ENCODE measurements at regions not wholly inside any gene's neighbourhood (a gene's known extent, or its start where the extent isn't known, plus 50 kb on each side); places are given as distances from the start of the nearest gene placed in this dataset.

DNA sequence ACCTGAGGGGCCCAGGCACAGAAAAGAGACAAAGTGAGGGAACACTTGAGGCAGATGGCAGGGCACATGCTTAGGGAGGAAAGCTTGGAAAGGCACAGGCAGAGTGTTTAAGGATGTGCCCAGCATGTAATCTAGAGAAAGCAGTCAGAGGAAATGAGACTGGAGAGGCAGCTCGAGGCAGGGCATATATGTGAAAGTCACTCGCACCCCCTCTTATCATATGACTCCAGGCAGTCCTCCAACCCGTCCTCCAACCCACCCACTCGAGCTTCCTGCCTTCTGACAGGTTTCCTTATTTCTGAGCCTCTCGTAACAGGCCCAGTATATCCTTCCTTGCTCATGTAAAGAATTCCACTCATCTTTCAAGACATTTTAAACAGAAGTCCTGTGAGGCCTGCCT lies 294.0 kb downstream of the SOX2 start:
- TF ChIP-seq, protein P1, sequence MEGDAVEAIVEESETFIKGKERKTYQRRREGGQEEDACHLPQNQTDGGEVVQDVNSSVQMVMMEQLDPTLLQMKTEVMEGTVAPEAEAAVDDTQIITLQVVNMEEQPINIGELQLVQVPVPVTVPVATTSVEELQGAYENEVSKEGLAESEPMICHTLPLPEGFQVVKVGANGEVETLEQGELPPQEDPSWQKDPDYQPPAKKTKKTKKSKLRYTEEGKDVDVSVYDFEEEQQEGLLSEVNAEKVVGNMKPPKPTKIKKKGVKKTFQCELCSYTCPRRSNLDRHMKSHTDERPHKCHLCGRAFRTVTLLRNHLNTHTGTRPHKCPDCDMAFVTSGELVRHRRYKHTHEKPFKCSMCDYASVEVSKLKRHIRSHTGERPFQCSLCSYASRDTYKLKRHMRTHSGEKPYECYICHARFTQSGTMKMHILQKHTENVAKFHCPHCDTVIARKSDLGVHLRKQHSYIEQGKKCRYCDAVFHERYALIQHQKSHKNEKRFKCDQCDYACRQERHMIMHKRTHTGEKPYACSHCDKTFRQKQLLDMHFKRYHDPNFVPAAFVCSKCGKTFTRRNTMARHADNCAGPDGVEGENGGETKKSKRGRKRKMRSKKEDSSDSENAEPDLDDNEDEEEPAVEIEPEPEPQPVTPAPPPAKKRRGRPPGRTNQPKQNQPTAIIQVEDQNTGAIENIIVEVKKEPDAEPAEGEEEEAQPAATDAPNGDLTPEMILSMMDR (IDR thresholded peaks at IDR 0.05) = no peak
- Mint-ChIP-seq H3K4me3 (ENCODE audit: unreplicated experiment) (no peak overlapping the region), H3K9me3 (ENCODE audit: unreplicated experiment) (no peaks in the 10 kb centered on the region), H3K36me3 (ENCODE audit: unreplicated experiment) (no peaks in the 10 kb centered on the region), H3K27ac (ENCODE audit: unreplicated experiment) (no peak overlapping the region), H3K4me1 (ENCODE audit: unreplicated experiment) (no peaks in the 10 kb centered on the region), H3K27me3 (ENCODE audit: unreplicated experiment) (peaks cover 8% of the 10 kb centered on the region)
- no peak for DNase-seq (ENCODE audit: extremely low spot score, unreplicated experiment)

DNA sequence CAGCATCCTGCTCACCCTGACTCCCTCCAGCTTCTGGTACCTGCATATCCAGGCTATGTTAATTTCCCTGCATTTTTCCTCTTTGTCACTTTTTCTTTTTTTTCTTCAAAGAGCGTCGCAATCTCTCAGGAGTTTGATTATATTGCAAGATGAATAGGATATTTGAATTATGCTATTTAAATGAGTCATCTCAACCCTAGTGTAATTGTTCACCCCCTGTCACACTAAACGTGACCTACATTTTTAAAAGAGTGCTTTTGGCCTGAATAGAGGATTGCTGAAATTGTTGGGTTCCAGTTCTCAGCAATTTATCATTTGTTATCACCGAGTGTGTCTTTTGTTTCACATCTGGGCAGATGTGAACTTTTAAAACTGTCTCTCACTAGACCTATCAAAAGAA lies 294.7 kb downstream of the SOX2 start:
- TF ChIP-seq, protein P1 (IDR thresholded peaks at IDR 0.05) = no peak
- Mint-ChIP-seq H3K36me3 (ENCODE audit: unreplicated experiment) (no peaks in the 10 kb centered on the region), H3K27ac (ENCODE audit: unreplicated experiment) (no peak overlapping the region), H3K9me3 (ENCODE audit: unreplicated experiment) (no peaks in the 10 kb centered on the region), H3K4me3 (ENCODE audit: unreplicated experiment) (no peak overlapping the region), H3K4me1 (ENCODE audit: unreplicated experiment) (no peaks in the 10 kb centered on the region), H3K27me3 (ENCODE audit: unreplicated experiment) (peaks cover 11% of the 10 kb centered on the region)
- DNase-seq (ENCODE audit: extremely low spot score, unreplicated experiment) = no peak

DNA sequence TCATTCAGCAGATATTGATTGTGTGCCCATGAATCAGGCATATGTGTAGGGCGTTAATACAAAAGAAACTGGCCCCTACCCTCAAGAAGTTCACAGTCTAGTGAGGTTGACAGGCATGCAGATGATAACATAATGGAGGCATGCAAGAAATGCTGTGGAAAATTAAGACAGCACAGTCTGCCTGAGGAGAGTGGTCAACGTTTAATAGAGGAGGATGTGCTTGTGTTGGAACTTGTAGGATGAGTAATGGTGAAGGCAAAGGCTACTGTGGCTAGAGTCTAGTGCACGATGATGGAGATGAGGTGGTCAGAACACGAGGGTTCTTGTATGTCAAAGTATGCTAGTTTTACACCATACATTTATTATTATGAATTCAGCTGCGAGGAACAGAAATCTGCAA lies 295.7 kb downstream of the SOX2 start:
- TF ChIP-seq, protein P1 (IDR thresholded peaks at IDR 0.05) = no peak
- Mint-ChIP-seq H3K4me3 (ENCODE audit: unreplicated experiment) (no peak overlapping the region), H3K36me3 (ENCODE audit: unreplicated experiment) (no peaks in the 10 kb centered on the region), H3K4me1 (ENCODE audit: unreplicated experiment) (no peaks in the 10 kb centered on the region), H3K27me3 (ENCODE audit: unreplicated experiment) (peaks cover 15% of the 10 kb centered on the region), H3K27ac (ENCODE audit: unreplicated experiment) (no peak overlapping the region), H3K9me3 (ENCODE audit: unreplicated experiment) (no peaks in the 10 kb centered on the region)
- no peak for DNase-seq (ENCODE audit: extremely low spot score, unreplicated experiment)

DNA sequence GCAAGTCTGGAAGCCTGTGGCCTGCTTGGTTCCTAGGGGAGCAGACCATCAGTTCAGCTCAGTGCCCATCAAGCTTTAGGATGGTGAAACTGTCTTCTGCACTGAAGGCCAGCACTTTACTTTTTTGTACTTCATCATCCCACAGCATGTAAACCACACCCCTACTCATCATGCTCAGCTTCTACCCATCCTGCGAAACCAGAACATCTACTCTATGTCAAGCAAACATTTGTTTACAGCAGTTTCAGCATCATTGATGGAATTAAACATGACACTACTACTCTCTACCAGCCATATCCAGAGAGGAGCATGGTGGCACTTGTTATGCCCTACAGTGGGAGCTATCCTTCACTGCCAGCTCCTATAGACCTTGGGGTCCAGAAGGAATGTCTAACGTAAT lies 306.6 kb downstream of the SOX2 start:
- no peak for DNase-seq (ENCODE audit: extremely low spot score, unreplicated experiment)
- H3K4me3 Mint-ChIP-seq (ENCODE audit: unreplicated experiment) = no peak overlapping the region
- H3K9me3 Mint-ChIP-seq (ENCODE audit: unreplicated experiment) = no peaks in the 10 kb centered on the region
- H3K27me3 Mint-ChIP-seq (ENCODE audit: unreplicated experiment) = no peaks in the 10 kb centered on the region
- H3K36me3 Mint-ChIP-seq (ENCODE audit: unreplicated experiment) = no peaks in the 10 kb centered on the region
- H3K27ac Mint-ChIP-seq (ENCODE audit: unreplicated experiment) = no peak overlapping the region
- TF ChIP-seq, protein P1 (IDR thresholded peaks at IDR 0.05) = no peak
- H3K4me1 Mint-ChIP-seq (ENCODE audit: unreplicated experiment) = no peaks in the 10 kb centered on the region

DNA sequence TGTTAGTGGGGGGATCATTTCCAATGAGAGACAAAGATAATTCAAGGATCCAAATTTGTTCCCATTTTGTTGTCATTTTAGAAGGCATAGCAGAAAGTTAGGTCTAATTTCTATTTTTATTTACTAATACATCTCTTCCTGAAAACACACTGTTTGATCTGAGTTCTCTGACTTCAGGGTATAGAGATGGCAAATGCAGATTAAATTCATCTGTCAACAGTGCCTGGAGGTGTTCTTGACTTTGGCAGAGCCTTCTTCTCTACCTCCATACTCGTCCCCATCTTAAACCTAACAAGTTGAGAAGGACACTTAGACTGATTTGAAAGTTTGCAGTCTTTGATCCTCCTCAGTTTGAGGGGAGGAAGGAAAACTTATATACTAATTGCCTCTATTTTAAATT lies 308.2 kb downstream of the SOX2 start:
- TF ChIP-seq, protein P1 (IDR thresholded peaks at IDR 0.05) = no peak
- Mint-ChIP-seq H3K27me3 (ENCODE audit: unreplicated experiment) (no peaks in the 10 kb centered on the region), H3K4me3 (ENCODE audit: unreplicated experiment) (no peak overlapping the region), H3K36me3 (ENCODE audit: unreplicated experiment) (no peaks in the 10 kb centered on the region), H3K9me3 (ENCODE audit: unreplicated experiment) (no peaks in the 10 kb centered on the region), H3K4me1 (ENCODE audit: unreplicated experiment) (no peaks in the 10 kb centered on the region), H3K27ac (ENCODE audit: unreplicated experiment) (no peak overlapping the region)
- no peak for DNase-seq (ENCODE audit: extremely low spot score, unreplicated experiment)

All from osteocyte (in vitro differentiated cells).